Prostate gland (tissue), 2 donors: ENCODE measurements at regions not wholly inside any gene's neighbourhood (a gene's known extent, or its start where the extent isn't known, plus 50 kb on each side); places are given as distances from the start of the nearest gene placed in this dataset.

Experiments
- POLR2AphosphoS5 ChIP-seq: sonication (generic); formaldehyde crosslinking; IDR thresholded peaks from one replicate; pipeline ENCODE4 v1.6.1; 2017; ENCODE audit warnings: antibody characterized with exemption
- TF ChIP-seq, protein P1 (sequence below), 4 experiments: fragments of 200-600 bp in 2 of 4; fragments of 450-650 bp in 2 of 4; sonication (generic) in 2 of 4; IDR thresholded peaks; 1 replicate in 3 of 4; 2 replicates in 1 of 4; pipeline ENCODE4 v1.5.1; 2016 to 2019; ENCODE audit warnings: antibody characterized with exemption in 4 of 4, mild to moderate bottlenecking in 2 of 4, moderate library complexity in 2 of 4

DNA sequence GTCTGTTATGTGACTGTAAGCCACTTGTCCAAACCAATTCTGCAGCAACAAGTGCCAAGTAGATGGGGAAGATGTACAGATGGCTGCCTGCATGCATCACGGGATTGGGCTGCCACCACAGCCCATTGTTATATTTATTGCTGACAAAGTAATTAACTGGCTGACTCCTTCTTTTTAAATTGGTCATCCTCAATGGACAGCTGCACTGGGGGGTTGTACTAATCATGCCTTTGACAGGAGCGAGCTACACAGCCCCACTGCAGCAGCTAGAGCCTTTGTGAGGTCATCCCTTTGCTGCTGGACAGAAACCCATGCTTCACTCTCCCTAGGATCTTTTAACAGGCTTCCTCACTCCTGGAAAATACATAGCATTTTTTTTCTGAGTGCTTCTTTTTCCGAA is 146.7 kb upstream of the CXXC4 start:
- TF ChIP-seq, protein P1, sequence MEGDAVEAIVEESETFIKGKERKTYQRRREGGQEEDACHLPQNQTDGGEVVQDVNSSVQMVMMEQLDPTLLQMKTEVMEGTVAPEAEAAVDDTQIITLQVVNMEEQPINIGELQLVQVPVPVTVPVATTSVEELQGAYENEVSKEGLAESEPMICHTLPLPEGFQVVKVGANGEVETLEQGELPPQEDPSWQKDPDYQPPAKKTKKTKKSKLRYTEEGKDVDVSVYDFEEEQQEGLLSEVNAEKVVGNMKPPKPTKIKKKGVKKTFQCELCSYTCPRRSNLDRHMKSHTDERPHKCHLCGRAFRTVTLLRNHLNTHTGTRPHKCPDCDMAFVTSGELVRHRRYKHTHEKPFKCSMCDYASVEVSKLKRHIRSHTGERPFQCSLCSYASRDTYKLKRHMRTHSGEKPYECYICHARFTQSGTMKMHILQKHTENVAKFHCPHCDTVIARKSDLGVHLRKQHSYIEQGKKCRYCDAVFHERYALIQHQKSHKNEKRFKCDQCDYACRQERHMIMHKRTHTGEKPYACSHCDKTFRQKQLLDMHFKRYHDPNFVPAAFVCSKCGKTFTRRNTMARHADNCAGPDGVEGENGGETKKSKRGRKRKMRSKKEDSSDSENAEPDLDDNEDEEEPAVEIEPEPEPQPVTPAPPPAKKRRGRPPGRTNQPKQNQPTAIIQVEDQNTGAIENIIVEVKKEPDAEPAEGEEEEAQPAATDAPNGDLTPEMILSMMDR (IDR thresholded peaks at IDR 0.05) = no peak
- TF ChIP-seq POLR2AphosphoS5 = no peak
